ENCODE measurements at regions not wholly inside any gene's neighbourhood (a gene's known extent, or its start where the extent isn't known, plus 50 kb on each side); places are given as distances from the start of the nearest gene placed in this dataset.

GRCh38 chr5:68407311-68408239 is 192.0 kb downstream of the PIK3R1 start:
- DNase-seq (ENCODE audit: low spot score) = no peak

GRCh38 chr5:68408345-68408871 is 192.9 kb downstream of the PIK3R1 start:
- no peak for DNase-seq (ENCODE audit: low spot score)

- no peak for DNase-seq (ENCODE audit: low spot score)
Measured at GRCh38 chr5:68409259-68409658, 193.7 kb downstream of the PIK3R1 start.

- DNase-seq (ENCODE audit: low spot score) = no peak
Measured at GRCh38 chr5:68411161-68411560, 195.6 kb downstream of the PIK3R1 start.

GRCh38 chr5:68415177-68416085 is 199.9 kb downstream of the PIK3R1 start:
- no peak for DNase-seq (ENCODE audit: low spot score)

- no peak for DNase-seq (ENCODE audit: low spot score)
Measured at GRCh38 chr5:68416714-68417113, 201.2 kb downstream of the PIK3R1 start.

- DNase-seq (ENCODE audit: low spot score) = no peak
Measured at GRCh38 chr5:68418201-68418600, 202.6 kb downstream of the PIK3R1 start.

- no peak for DNase-seq (ENCODE audit: low spot score)
Measured at GRCh38 chr5:68418680-68419079, 203.1 kb downstream of the PIK3R1 start.

GRCh38 chr5:68419081-68419636 is 203.6 kb downstream of the PIK3R1 start:
- DNase-seq (ENCODE audit: low spot score) = no peak

- no peak for DNase-seq (ENCODE audit: low spot score)
Measured at GRCh38 chr5:68419637-68420452, 204.3 kb downstream of the PIK3R1 start.

- no peak for DNase-seq (ENCODE audit: low spot score)
Measured at GRCh38 chr5:68420476-68421344, 205.2 kb downstream of the PIK3R1 start.

GRCh38 chr5:68421485-68422220 is 206.1 kb downstream of the PIK3R1 start:
- DNase-seq (ENCODE audit: low spot score) = no peak

GRCh38 chr5:68423154-68423811 is 207.7 kb downstream of the PIK3R1 start:
- DNase-seq (ENCODE audit: low spot score) = no peak

- no peak for DNase-seq (ENCODE audit: low spot score)
Measured at GRCh38 chr5:68424799-68425537, 209.4 kb downstream of the PIK3R1 start.

GRCh38 chr5:68426586-68426985 is 211.0 kb downstream of the PIK3R1 start:
- DNase-seq (ENCODE audit: low spot score) = no peak

- DNase-seq (ENCODE audit: low spot score) = no peak
Measured at GRCh38 chr5:68428231-68428811, 212.8 kb downstream of the PIK3R1 start.

- DNase-seq (ENCODE audit: low spot score) = no peak
Measured at GRCh38 chr5:68429510-68429909, 214.0 kb downstream of the PIK3R1 start.

- no peak for DNase-seq (ENCODE audit: low spot score)
Measured at GRCh38 chr5:68430279-68430678, 214.7 kb downstream of the PIK3R1 start.
